ENCODE measurements at regions not wholly inside any gene's neighbourhood (a gene's known extent, or its start where the extent isn't known, plus 50 kb on each side); places are given as distances from the start of the nearest gene placed in this dataset.

DNA sequence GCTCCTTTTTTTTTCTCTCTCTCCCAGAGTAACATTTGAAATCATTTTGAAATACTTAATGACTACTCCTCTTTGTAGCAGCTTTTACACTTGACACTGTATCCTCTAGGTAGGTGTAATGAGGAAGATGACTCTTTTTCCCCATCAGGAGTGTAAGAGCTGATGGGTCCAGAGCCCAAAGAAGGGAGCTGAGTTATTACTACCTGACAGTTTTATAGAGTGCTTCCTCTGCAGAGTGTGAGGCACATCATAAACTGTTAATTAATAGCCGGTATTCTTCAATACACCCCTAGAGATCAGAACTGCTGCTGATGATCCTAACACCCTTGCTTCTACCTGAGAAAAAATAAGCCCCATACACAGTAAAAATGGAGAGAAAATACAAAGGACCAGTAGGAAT lies 279.8 kb upstream of the SEMA3A start:
- CTCF ChIA-PET: no interaction called here
- POLR2A ChIA-PET: no interaction called here
- DNase-seq (no peak), ATAC-seq (no peak)
- Mint-ChIP-seq H3K36me3 (ENCODE audit: low read depth) (no peaks in the 10 kb centered on the region), H3K9me3 (ENCODE audit: low read depth) (no peaks in the 10 kb centered on the region), H3K4me1 (no peaks in the 10 kb centered on the region), H3K27ac (no peak overlapping the region), H3K4me3 (no peak overlapping the region), H3K27me3 (no peaks in the 10 kb centered on the region)
- intact Hi-C loops (cut with DNase I, micrococcal nuclease): no loop called here

DNA sequence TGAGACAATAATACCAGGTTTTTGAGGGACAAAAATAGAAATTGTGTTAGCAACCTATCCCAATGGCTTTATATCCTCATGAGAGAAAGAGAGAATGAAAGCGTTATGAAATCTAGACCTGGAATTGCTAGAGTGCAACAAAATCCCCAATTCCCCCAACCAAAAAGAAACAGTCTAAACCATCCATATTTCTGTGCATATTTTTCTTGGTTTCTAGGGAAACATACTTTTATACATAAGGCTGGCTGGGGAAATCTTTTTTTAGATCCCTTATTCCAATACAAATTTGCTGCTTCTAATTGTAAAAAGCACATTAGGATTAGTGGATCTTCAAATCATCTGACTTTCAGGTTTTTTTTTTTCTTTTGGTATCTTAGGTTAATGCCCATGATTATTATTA lies 277.0 kb upstream of the SEMA3A start:
- no peak overlapping the region for H3K27ac Mint-ChIP-seq
- DNase-seq (no peak), ATAC-seq (no peak)
- POLR2A ChIA-PET: no interaction called here
- no peaks in the 10 kb centered on the region for H3K4me1 Mint-ChIP-seq
- no peaks in the 10 kb centered on the region for H3K9me3 Mint-ChIP-seq (ENCODE audit: low read depth)
- H3K27me3 Mint-ChIP-seq: no peaks in the 10 kb centered on the region
- CTCF ChIA-PET: no interaction called here
- intact Hi-C loops (cut with DNase I, micrococcal nuclease): no loop called here
- H3K36me3 Mint-ChIP-seq (ENCODE audit: low read depth): no peaks in the 10 kb centered on the region
- H3K4me3 Mint-ChIP-seq: no peak overlapping the region

GRCh38 chr7:84469034-84469433 lies 274.4 kb upstream of the SEMA3A start:
- H3K4me1 Mint-ChIP-seq: no peaks in the 10 kb centered on the region
- no peaks in the 10 kb centered on the region for H3K9me3 Mint-ChIP-seq (ENCODE audit: low read depth)
- CTCF ChIA-PET: no interaction called here
- POLR2A ChIA-PET: no interaction called here
- DNase-seq (no peak), ATAC-seq (no peak)
- H3K27me3 Mint-ChIP-seq: peaks cover 5% of the 10 kb centered on the region
- no peak overlapping the region for H3K4me3 Mint-ChIP-seq
- no peak overlapping the region for H3K27ac Mint-ChIP-seq
- no peaks in the 10 kb centered on the region for H3K36me3 Mint-ChIP-seq (ENCODE audit: low read depth)
- intact Hi-C loops (cut with DNase I, micrococcal nuclease): no loop called here

- Mint-ChIP-seq H3K36me3 (ENCODE audit: low read depth) (no peaks in the 10 kb centered on the region), H3K4me3 (no peak overlapping the region), H3K9me3 (ENCODE audit: low read depth) (no peaks in the 10 kb centered on the region), H3K27ac (no peak overlapping the region), H3K4me1 (no peaks in the 10 kb centered on the region), H3K27me3 (peaks cover 5% of the 10 kb centered on the region)
- intact Hi-C loops (cut with DNase I, micrococcal nuclease): no loop called here
- POLR2A ChIA-PET: no interaction called here
- CTCF ChIA-PET: no interaction called here
- DNase-seq: no peak
- no peak for ATAC-seq
Observed at GRCh38 chr7:84462259-84462658, 267.7 kb upstream of the SEMA3A start.

DNA sequence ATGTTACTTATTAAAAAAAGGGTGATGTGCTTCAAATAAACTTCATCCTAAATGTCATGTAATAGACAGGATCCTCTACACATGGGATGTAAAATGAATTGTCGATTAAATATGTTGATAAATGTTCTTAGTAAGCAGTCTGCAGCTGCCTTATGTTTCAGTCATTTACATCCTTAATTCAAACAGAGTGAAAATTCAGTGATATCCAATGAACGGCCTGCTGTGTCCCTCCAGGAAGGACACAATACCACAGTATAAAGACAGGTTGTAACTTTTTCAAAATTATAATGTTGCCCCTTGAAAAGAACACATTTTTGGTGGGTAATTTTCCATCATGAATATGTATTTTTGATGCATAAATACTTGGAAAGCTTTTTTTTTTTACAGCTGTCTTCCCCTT lies 266.5 kb upstream of the SEMA3A start:
- DNase-seq: no peak
- H3K27ac Mint-ChIP-seq: no peak overlapping the region
- ATAC-seq: no peak
- POLR2A ChIA-PET: no interaction called here
- H3K9me3 Mint-ChIP-seq (ENCODE audit: low read depth): no peaks in the 10 kb centered on the region
- H3K36me3 Mint-ChIP-seq (ENCODE audit: low read depth): no peaks in the 10 kb centered on the region
- intact Hi-C loops (cut with DNase I, micrococcal nuclease): no loop called here
- CTCF ChIA-PET: no interaction called here
- H3K27me3 Mint-ChIP-seq: peaks cover 5% of the 10 kb centered on the region
- H3K4me3 Mint-ChIP-seq: no peak overlapping the region
- H3K4me1 Mint-ChIP-seq: no peaks in the 10 kb centered on the region

DNA sequence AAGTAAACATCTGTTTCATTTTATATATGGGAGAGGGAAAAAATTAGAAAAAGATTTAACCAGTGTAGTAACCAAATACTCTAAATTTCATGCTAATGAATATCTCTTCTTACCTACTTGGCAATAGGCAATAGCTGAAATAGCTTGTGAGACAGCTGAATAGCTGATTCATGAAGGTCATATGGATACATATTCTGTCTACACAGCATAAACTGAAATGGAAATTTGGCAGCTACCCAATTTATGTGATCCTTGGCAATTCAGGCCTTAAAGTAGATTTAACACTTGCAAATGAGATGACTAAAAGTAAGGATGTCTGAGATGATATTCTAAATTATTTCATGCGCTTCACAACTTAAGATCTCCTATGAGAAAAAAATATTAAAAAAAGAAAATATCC lies 261.2 kb upstream of the SEMA3A start:
- H3K9me3 Mint-ChIP-seq (ENCODE audit: low read depth): no peaks in the 10 kb centered on the region
- intact Hi-C loops (cut with DNase I, micrococcal nuclease): loop anchor here (2.0 to 10.0 kb wide), 2 partner anchors 479 to 481 kb away; no protein-coding TSS in a partner anchor
- ChIA-PET CTCF (no interaction called here), POLR2A (no interaction called here)
- H3K4me1 Mint-ChIP-seq: no peaks in the 10 kb centered on the region
- no peak for ATAC-seq
- H3K36me3 Mint-ChIP-seq (ENCODE audit: low read depth): no peaks in the 10 kb centered on the region
- H3K27ac Mint-ChIP-seq: no peak overlapping the region
- no peaks in the 10 kb centered on the region for H3K27me3 Mint-ChIP-seq
- DNase-seq: no peak
- H3K4me3 Mint-ChIP-seq: no peak overlapping the region

DNA sequence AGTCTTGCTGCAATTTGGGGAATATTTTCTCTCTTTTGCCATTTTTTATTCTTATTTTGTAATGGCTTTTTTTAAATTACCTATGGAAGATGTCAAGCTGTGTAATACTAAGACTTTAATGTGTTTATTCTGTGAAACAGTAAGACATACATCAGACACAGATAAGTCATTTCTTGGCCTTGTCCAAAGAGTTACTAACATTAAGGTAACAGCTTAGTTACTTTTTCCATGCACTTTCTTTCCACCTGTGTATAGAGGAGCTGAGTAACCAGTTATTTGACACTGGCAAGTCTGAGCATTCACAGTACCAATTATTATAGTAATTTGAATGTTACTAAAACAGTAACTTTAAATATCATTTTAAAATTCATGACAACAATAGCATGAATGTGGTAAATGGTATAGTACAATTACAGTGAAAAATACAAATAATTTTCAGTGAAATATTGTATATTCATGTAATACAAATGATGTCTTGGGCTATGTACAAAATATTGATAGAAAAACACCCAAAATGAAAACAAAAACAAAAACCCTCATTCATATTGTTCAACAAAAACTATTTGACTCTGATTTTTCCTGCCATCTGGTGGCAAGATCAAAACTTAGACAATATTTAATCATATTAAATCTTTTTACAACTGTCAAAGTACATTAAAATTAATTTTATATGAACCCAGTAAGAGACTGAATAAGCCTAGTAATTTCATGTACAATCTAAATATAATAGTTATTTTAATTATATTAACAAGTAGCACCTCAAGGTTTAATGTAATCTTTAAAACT lies 259.8 kb upstream of the SEMA3A start:
- H3K9me3 Mint-ChIP-seq (ENCODE audit: low read depth): no peaks in the 10 kb centered on the region
- no peak for ATAC-seq
- ChIA-PET CTCF (interaction anchor here (0.6 kb wide), 1 partner anchor 288 kb away, joined by 3 read pairs; no protein-coding TSS in a partner anchor), POLR2A (no interaction called here)
- H3K4me3 Mint-ChIP-seq: no peak overlapping the region
- H3K36me3 Mint-ChIP-seq (ENCODE audit: low read depth): no peaks in the 10 kb centered on the region
- no peak for DNase-seq
- H3K4me1 Mint-ChIP-seq: no peaks in the 10 kb centered on the region
- intact Hi-C loops (cut with DNase I, micrococcal nuclease): loop anchor here (2.0 to 10.0 kb wide), 2 partner anchors 478 to 480 kb away; no protein-coding TSS in a partner anchor
- H3K27ac Mint-ChIP-seq: no peak overlapping the region
- no peaks in the 10 kb centered on the region for H3K27me3 Mint-ChIP-seq

DNA sequence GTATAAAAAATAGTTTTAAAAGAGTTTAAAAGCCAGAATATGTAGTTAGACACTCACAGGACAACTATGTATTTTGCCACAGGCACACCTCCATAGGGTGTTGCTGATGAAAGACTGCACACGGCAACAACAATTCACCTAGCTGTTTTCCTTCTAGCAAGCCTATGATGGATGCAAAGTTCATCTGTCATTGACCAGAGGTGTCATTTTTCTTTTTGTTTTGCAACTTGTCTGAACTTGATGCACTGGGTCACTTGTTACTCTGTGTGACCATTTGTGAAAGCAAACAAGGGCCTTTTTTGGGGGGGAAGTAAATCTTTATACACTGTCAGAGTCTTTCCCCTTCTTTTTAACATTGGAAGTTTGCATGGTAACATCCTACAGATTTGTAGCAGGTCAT lies 258.0 kb upstream of the SEMA3A start:
- Mint-ChIP-seq H3K27me3 (no peaks in the 10 kb centered on the region), H3K9me3 (ENCODE audit: low read depth) (no peaks in the 10 kb centered on the region), H3K36me3 (ENCODE audit: low read depth) (no peaks in the 10 kb centered on the region), H3K4me3 (no peak overlapping the region), H3K4me1 (no peaks in the 10 kb centered on the region), H3K27ac (no peak overlapping the region)
- ATAC-seq (no peak), DNase-seq (no peak)
- ChIA-PET CTCF (interaction anchor here (1.0 kb wide), 1 partner anchor 9 kb away, joined by 3 read pairs; no protein-coding TSS in a partner anchor), POLR2A (no interaction called here)
- intact Hi-C loops (cut with DNase I, micrococcal nuclease): loop anchor here in 1 of 2 experiments (10.0 kb wide), 1 partner anchor 478 kb away; no protein-coding TSS in a partner anchor

GRCh38 chr7:84450772-84451171 lies 256.2 kb upstream of the SEMA3A start:
- Mint-ChIP-seq H3K36me3 (ENCODE audit: low read depth) (no peaks in the 10 kb centered on the region), H3K27me3 (no peaks in the 10 kb centered on the region), H3K4me1 (no peaks in the 10 kb centered on the region), H3K4me3 (no peak overlapping the region), H3K9me3 (ENCODE audit: low read depth) (no peaks in the 10 kb centered on the region), H3K27ac (no peak overlapping the region)
- CTCF ChIA-PET: no interaction called here
- ATAC-seq (no peak), DNase-seq (no peak)
- intact Hi-C loops (cut with DNase I, micrococcal nuclease): loop anchor here in 1 of 2 experiments (10.0 kb wide), 1 partner anchor 476 kb away; no protein-coding TSS in a partner anchor
- POLR2A ChIA-PET: no interaction called here

- no peaks in the 10 kb centered on the region for H3K9me3 Mint-ChIP-seq (ENCODE audit: low read depth)
- ChIA-PET CTCF (no interaction called here), POLR2A (no interaction called here)
- H3K27ac Mint-ChIP-seq: no peak overlapping the region
- H3K36me3 Mint-ChIP-seq (ENCODE audit: low read depth): no peaks in the 10 kb centered on the region
- peaks cover 8% of the 10 kb centered on the region for H3K4me1 Mint-ChIP-seq
- intact Hi-C loops (cut with DNase I, micrococcal nuclease): no loop called here
- H3K27me3 Mint-ChIP-seq: no peaks in the 10 kb centered on the region
- H3K4me3 Mint-ChIP-seq: no peak overlapping the region
- DNase-seq: no peak
- ATAC-seq: no peak
Observed at GRCh38 chr7:84447636-84448293, 253.2 kb upstream of the SEMA3A start.

DNA sequence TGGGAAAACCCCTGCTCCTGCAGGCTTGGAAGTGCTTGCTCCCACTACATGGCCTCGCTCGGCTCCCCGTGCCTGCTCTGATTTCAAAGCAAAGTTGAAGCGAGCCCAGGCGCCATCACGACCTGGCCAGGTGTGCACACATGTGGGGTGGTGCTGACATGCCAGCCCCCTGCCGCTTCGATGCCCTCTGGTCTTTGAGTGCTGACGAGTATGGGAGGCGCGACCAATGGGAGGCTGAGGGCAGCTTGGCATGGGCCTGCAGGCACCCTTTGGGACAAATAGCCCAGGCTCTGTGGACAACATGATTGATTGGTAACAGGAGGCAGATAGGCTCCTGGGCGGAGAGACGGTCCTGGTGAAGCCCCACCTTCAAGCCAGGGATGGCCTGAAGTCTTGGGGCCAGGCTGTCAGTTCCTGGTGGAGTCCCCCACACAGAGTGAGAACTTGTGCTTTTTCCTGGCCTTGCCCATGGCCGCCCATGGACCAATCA lies 252.4 kb upstream of the SEMA3A start:
- no peak for DNase-seq
- Mint-ChIP-seq H3K9me3 (ENCODE audit: low read depth) (no peaks in the 10 kb centered on the region), H3K36me3 (ENCODE audit: low read depth) (no peaks in the 10 kb centered on the region), H3K4me1 (peaks cover 8% of the 10 kb centered on the region), H3K4me3 (no peak overlapping the region), H3K27me3 (no peaks in the 10 kb centered on the region), H3K27ac (no peak overlapping the region)
- ChIA-PET POLR2A (no interaction called here), CTCF (interaction anchor here (0.9 kb wide), 1 partner anchor 226 kb away, joined by 3 read pairs; no protein-coding TSS in a partner anchor)
- intact Hi-C loops (cut with DNase I, micrococcal nuclease): no loop called here
- ATAC-seq: no peak

DNA sequence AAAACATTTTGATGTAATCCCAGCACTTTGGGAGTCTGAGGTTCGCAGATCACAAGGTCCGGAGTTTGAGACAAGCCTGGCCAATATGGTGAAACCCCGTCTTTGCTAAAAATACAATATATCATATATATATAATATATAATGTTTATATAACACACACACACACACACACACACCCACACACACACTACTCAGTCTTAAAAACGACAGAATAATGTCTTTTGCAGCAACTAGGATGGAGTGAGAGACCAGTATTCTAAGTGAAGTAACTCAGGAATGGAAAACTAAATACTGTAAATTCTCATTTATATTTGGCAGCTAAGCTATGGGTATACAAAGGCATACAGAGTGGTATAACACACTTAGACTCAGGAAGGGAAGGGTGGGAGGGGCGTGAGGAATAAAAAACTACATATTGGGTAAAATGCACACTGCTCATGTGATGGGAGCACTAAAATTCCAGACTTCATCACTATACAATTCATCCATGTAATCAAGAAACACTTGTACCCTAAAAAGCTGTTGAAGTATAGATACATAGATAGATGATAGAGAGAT lies 231.2 kb upstream of the SEMA3A start:
- ATAC-seq: peak; percentile 55
- CTCF ChIA-PET: interaction anchor here (1.2 kb wide), 1 partner anchor 47 kb away, joined by 3 read pairs; no protein-coding TSS in a partner anchor
- intact Hi-C loops (cut with DNase I, micrococcal nuclease): no loop called here

More for the DNA sequence above, 231.2 kb upstream of the SEMA3A start:
- Mint-ChIP-seq H3K9me3 (ENCODE audit: low read depth) (peaks cover 4% of the 10 kb centered on the region), H3K27ac (no peak overlapping the region), H3K27me3 (no peaks in the 10 kb centered on the region), H3K4me3 (no peak overlapping the region), H3K36me3 (ENCODE audit: low read depth) (no peaks in the 10 kb centered on the region), H3K4me1 (no peaks in the 10 kb centered on the region)
- DNase-seq: no peak
- POLR2A ChIA-PET: no interaction called here
